HCT116 (cell line): ENCODE measurements at regions not wholly inside any gene's neighbourhood (a gene's known extent, or its start where the extent isn't known, plus 50 kb on each side); places are given as distances from the start of the nearest gene placed in this dataset.

Experiments used
- ATAC-seq: fragments of 200-7000 bp; cut with Tn5 transposase; 2 replicates; pipeline ENCODE4 v1.9.1; 2020; ENCODE audit warnings: mild to moderate bottlenecking, moderate library complexity
- BruUV-seq: library from RNA; stranded (reverse); fragments of 400-500 nt; replicated peaks from 2 replicates; lab custom pipeline; 2021; lab: Mats Ljungman, UMichigan
- CTCF ChIA-PET: fragments of 300-600 bp; sonication (Branson Sonifier 250); formaldehyde crosslinking; loops from one replicate; lab custom pipeline; 2021; ENCODE audit warnings: antibody characterized with exemption; lab: Charles Lee
- POLR2A ChIA-PET: fragments of 300-600, 350-600 bp; sonication (Branson Sonifier 250); formaldehyde crosslinking; loops from one replicate; lab custom pipeline; 2021; ENCODE audit warnings: antibody characterized with exemption; lab: Charles Lee
- RAD21 ChIA-PET, 2 experiments: fragments of 300-600 bp; sonication (Branson Sonifier 250); formaldehyde crosslinking; loops; one replicate each; lab custom pipeline; 2023; ENCODE audit warnings: low total read pairs in 2 of 2; ENCODE audit not compliant: uncharacterized antibody in 2 of 2, unreplicated experiment in 2 of 2, low non-redundant PET in 1 of 2; lab: Charles Lee
- DNase-seq: peaks from one replicate; pipeline ENCODE4 v3.0.0-alpha.2; 2010; ENCODE audit warnings: low read depth, low spot score
- H2AFZ ChIP-seq: fragments of 200-600 bp; shearing (Covaris generic), sonication (generic); 2 replicates; pipeline ENCODE4 v1.6.1; 2017; ENCODE audit warnings: low read depth, mixed run types, mixed read lengths, antibody characterized with exemption, low read length; ENCODE audit not compliant: poor library complexity, severe bottlenecking
- H3K27ac ChIP-seq: 2 replicates; pipeline ENCODE4 v1.5.1; 2012; ENCODE audit warnings: low read depth, low read length
- H3K27me3 ChIP-seq: fragments of 200-600 bp; sonication (generic); 2 replicates; pipeline ENCODE4 v1.6.1; 2016; ENCODE audit warnings: mixed run types, low read length, mixed read lengths; ENCODE audit not compliant: insufficient read depth
- H3K36me3 ChIP-seq, 2 experiments: fragments of 200-500 bp in 1 of 2; fragments of 200-600 bp in 1 of 2; sonication (Bioruptor generic) in 1 of 2; sonication (generic) in 1 of 2; 2 replicates each; pipeline versions ENCODE4 v1.5.1 to v1.6.1; 2014 to 2016; ENCODE audit warnings: low read length in 2 of 2, inconsistent platforms in 1 of 2, mixed read lengths in 1 of 2, mixed run types in 1 of 2; ENCODE audit not compliant: insufficient read depth in 2 of 2, control insufficient read depth in 1 of 2
- H3K4me1 ChIP-seq, 2 experiments: fragments of 200-600 bp in 1 of 2; sonication (generic) in 1 of 2; 2 replicates each; pipeline versions ENCODE4 v1.5.1 to v1.6.1; 2012 to 2017; ENCODE audit warnings: low read length in 2 of 2, inconsistent platforms in 1 of 2, mild to moderate bottlenecking in 1 of 2, mixed read lengths in 1 of 2, mixed run types in 1 of 2, moderate library complexity in 1 of 2; ENCODE audit not compliant: insufficient read depth in 2 of 2, control insufficient read depth in 1 of 2
- H3K4me2 ChIP-seq: fragments of 200-600 bp; sonication (generic); 2 replicates; pipeline ENCODE4 v1.6.1; 2017; ENCODE audit warnings: mixed run types, low read length, mixed read lengths
- H3K4me3 ChIP-seq, 2 experiments: fragments of 200-600 bp in 1 of 2; sonication (generic) in 1 of 2; replicated peaks in 1 of 2; 2 replicates each; pipeline ENCODE4 v1.5.1; 2011 to 2016; ENCODE audit warnings: low read length in 2 of 2, control low read depth in 1 of 2, low read depth in 1 of 2, mild to moderate bottlenecking in 1 of 2, mixed read lengths in 1 of 2, mixed run types in 1 of 2
- H3K79me2 ChIP-seq: fragments of 200-600 bp; sonication (generic); 2 replicates; pipeline ENCODE4 v1.6.1; 2017; ENCODE audit warnings: mild to moderate bottlenecking, mixed run types, low read length, moderate library complexity, mixed read lengths; ENCODE audit not compliant: insufficient read depth
- H3K9ac ChIP-seq: fragments of 200-600 bp; sonication (generic); 2 replicates; pipeline ENCODE4 v1.6.1; 2016; ENCODE audit warnings: low read length, mixed read lengths
- H3K9me2 ChIP-seq: fragments of 200-600 bp; sonication (generic), shearing (Covaris generic); 2 replicates; pipeline ENCODE4 v1.6.1; 2017; ENCODE audit warnings: mixed run types, mild to moderate bottlenecking, moderate library complexity; ENCODE audit not compliant: insufficient read depth
- H3K9me3 ChIP-seq, 2 experiments: fragments of 200-500 bp in 1 of 2; fragments of 200-600 bp in 1 of 2; sonication (Bioruptor generic) in 1 of 2; sonication (generic) in 1 of 2; 2 replicates each; pipeline ENCODE4 v1.6.1; 2014 to 2017; ENCODE audit warnings: low read length in 2 of 2, mixed read lengths in 2 of 2, inconsistent platforms in 1 of 2, low read depth in 1 of 2, mild to moderate bottlenecking in 1 of 2, mixed run types in 1 of 2, moderate library complexity in 1 of 2; ENCODE audit not compliant: control insufficient read depth in 1 of 2, insufficient read depth in 1 of 2
- H4K20me1 ChIP-seq: fragments of 200-600 bp; sonication (generic), shearing (Covaris generic); 2 replicates; pipeline ENCODE4 v1.6.1; 2017; ENCODE audit warnings: mixed run types, mild to moderate bottlenecking, moderate library complexity; ENCODE audit not compliant: insufficient read depth
- CEBPB ChIP-seq: IDR thresholded peaks from 2 replicates; pipeline ENCODE4 v1.6.1; 2012; ENCODE audit warnings: low read depth
- EGR1 ChIP-seq: IDR thresholded peaks from 2 replicates; pipeline ENCODE4 v1.6.1; 2012; ENCODE audit warnings: low read depth
- ELF1 ChIP-seq: IDR thresholded peaks from 2 replicates; pipeline ENCODE4 v1.6.1; 2012; ENCODE audit warnings: low read depth, borderline replicate concordance
- JUND ChIP-seq: IDR thresholded peaks from 2 replicates; pipeline ENCODE4 v1.6.1; 2012
- MAX ChIP-seq: IDR thresholded peaks from 2 replicates; pipeline ENCODE4 v1.6.1; 2012
- POLR2A ChIP-seq: IDR thresholded peaks from 2 replicates; pipeline ENCODE4 v1.7.0; 2011; ENCODE audit warnings: borderline replicate concordance; ENCODE audit not compliant: insufficient read depth, insufficient read length; ENCODE audit errors: extremely low read depth
- RAD21 ChIP-seq: IDR thresholded peaks from 2 replicates; pipeline ENCODE4 v1.6.1; 2012; ENCODE audit warnings: low read depth, mild to moderate bottlenecking
- SRF ChIP-seq: IDR thresholded peaks from 2 replicates; pipeline ENCODE4 v1.6.1; 2012; ENCODE audit warnings: low read depth
- TCF7L2 ChIP-seq: IDR thresholded peaks from 2 replicates; pipeline ENCODE4 v1.7.0; 2011; ENCODE audit warnings: borderline replicate concordance, inconsistent platforms; ENCODE audit not compliant: insufficient read depth, insufficient read length; ENCODE audit errors: extremely low read depth
- YY1 ChIP-seq: IDR thresholded peaks from 2 replicates; pipeline ENCODE4 v1.6.1; 2011; ENCODE audit warnings: low read length, low read depth, moderate library complexity, mild to moderate bottlenecking; ENCODE audit not compliant: insufficient replicate concordance; ENCODE audit errors: extremely low read depth
- ZBTB33 ChIP-seq: IDR thresholded peaks from 2 replicates; pipeline ENCODE4 v1.6.1; 2011; ENCODE audit warnings: mild to moderate bottlenecking, low read length, moderate library complexity; ENCODE audit not compliant: insufficient replicate concordance; ENCODE audit errors: extremely low read depth
- intact Hi-C: fragments of 100-400 bp; cut with micrococcal nuclease; formaldehyde crosslinking; loops from 2 replicates; pipeline ENCODE4 v1.10.0; 2022
- TF ChIP-seq, protein P1 (sequence below), 3 experiments: fragments of 200-600 bp in 1 of 3; sonication (generic) in 1 of 3; IDR thresholded peaks in 2 of 3; conservative IDR thresholded peaks in 1 of 3; 2 replicates each; pipeline ENCODE4 v1.5.1; 2012 to 2017; ENCODE audit warnings: low read depth in 2 of 3, low read length in 2 of 3, antibody characterized with exemption in 1 of 3, borderline replicate concordance in 1 of 3, control low read depth in 1 of 3, mild to moderate bottlenecking in 1 of 3, mixed read lengths in 1 of 3, mixed run types in 1 of 3, moderate library complexity in 1 of 3; ENCODE audit not compliant: insufficient read depth in 1 of 3
- TF ChIP-seq, protein P2 (sequence below): IDR thresholded peaks from 2 replicates; pipeline ENCODE4 v1.6.1; 2012; ENCODE audit warnings: low read depth

GRCh38 chr3:80870476-80871041, 890.9 kb downstream of the GBE1 start:
- no peak for TF ChIP-seq RAD21
- no peak for TF ChIP-seq ZBTB33
- TF ChIP-seq, protein P1, sequence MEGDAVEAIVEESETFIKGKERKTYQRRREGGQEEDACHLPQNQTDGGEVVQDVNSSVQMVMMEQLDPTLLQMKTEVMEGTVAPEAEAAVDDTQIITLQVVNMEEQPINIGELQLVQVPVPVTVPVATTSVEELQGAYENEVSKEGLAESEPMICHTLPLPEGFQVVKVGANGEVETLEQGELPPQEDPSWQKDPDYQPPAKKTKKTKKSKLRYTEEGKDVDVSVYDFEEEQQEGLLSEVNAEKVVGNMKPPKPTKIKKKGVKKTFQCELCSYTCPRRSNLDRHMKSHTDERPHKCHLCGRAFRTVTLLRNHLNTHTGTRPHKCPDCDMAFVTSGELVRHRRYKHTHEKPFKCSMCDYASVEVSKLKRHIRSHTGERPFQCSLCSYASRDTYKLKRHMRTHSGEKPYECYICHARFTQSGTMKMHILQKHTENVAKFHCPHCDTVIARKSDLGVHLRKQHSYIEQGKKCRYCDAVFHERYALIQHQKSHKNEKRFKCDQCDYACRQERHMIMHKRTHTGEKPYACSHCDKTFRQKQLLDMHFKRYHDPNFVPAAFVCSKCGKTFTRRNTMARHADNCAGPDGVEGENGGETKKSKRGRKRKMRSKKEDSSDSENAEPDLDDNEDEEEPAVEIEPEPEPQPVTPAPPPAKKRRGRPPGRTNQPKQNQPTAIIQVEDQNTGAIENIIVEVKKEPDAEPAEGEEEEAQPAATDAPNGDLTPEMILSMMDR (IDR thresholded peaks at IDR 0.05 in 2 of 3, conservative IDR thresholded peaks at IDR 0.05 in 1 of 3; ENCODE audit: borderline replicate concordance in 1 of 3, insufficient read depth in 1 of 3, low read depth in 2 of 3, low read length in 2 of 3), result no peak
- no peak for TF ChIP-seq JUND
- no peak for TF ChIP-seq ELF1
- no peak for TF ChIP-seq CEBPB
- no peak for TF ChIP-seq SRF
- no peak for TF ChIP-seq MAX
- TF ChIP-seq EGR1, result no peak
- no peak for TF ChIP-seq POLR2A
- TF ChIP-seq YY1, result no peak
- TF ChIP-seq, protein P2, sequence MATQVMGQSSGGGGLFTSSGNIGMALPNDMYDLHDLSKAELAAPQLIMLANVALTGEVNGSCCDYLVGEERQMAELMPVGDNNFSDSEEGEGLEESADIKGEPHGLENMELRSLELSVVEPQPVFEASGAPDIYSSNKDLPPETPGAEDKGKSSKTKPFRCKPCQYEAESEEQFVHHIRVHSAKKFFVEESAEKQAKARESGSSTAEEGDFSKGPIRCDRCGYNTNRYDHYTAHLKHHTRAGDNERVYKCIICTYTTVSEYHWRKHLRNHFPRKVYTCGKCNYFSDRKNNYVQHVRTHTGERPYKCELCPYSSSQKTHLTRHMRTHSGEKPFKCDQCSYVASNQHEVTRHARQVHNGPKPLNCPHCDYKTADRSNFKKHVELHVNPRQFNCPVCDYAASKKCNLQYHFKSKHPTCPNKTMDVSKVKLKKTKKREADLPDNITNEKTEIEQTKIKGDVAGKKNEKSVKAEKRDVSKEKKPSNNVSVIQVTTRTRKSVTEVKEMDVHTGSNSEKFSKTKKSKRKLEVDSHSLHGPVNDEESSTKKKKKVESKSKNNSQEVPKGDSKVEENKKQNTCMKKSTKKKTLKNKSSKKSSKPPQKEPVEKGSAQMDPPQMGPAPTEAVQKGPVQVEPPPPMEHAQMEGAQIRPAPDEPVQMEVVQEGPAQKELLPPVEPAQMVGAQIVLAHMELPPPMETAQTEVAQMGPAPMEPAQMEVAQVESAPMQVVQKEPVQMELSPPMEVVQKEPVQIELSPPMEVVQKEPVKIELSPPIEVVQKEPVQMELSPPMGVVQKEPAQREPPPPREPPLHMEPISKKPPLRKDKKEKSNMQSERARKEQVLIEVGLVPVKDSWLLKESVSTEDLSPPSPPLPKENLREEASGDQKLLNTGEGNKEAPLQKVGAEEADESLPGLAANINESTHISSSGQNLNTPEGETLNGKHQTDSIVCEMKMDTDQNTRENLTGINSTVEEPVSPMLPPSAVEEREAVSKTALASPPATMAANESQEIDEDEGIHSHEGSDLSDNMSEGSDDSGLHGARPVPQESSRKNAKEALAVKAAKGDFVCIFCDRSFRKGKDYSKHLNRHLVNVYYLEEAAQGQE, result no peak
- no peak for TF ChIP-seq TCF7L2
- no peaks in the 10 kb centered on the region for H3K27me3 ChIP-seq
- no peak overlapping the region for H3K4me3 ChIP-seq
- H3K79me2 ChIP-seq, result no peaks in the 10 kb centered on the region
- no peak overlapping the region for H3K27ac ChIP-seq
- BruUV-seq, result no TSS peak
- no peaks in the 10 kb centered on the region for H3K36me3 ChIP-seq
- H3K9me2 ChIP-seq, result no peaks in the 10 kb centered on the region
- intact Hi-C loops, result no loop called here
- RAD21 ChIA-PET, result no interaction called here
- DNase-seq (no peak), ATAC-seq (no peak)
- H3K4me2 ChIP-seq, result no peak overlapping the region
- POLR2A ChIA-PET, result no interaction called here
- no peaks in the 10 kb centered on the region for H4K20me1 ChIP-seq
- peaks cover 6 to 15% of the 10 kb centered on the region in 2 experiments; a peak in 2 of 4 replicates for H3K9me3 ChIP-seq
- H3K4me1 ChIP-seq, result no peaks in the 10 kb centered on the region
- H2AFZ ChIP-seq, result no peak overlapping the region
- no peak overlapping the region for H3K9ac ChIP-seq
- CTCF ChIA-PET, result no interaction called here
